Gastroesophageal sphincter (tissue), 3 donors: ENCODE measurements at regions not wholly inside any gene's neighbourhood (a gene's known extent, or its start where the extent isn't known, plus 50 kb on each side); places are given as distances from the start of the nearest gene placed in this dataset.

ENCODE experiments used
- CTCF ChIP-seq, 4 experiments: fragments of 200-600 bp in 2 of 4; fragments of 450-650 bp in 2 of 4; sonication (generic) in 1 of 4; IDR thresholded peaks; one replicate each; pipeline ENCODE4 v1.5.1; 2017 to 2019; ENCODE audit warnings: antibody characterized with exemption in 4 of 4, mild to moderate bottlenecking in 2 of 4, moderate library complexity in 2 of 4
- EP300 ChIP-seq: sonication (generic); formaldehyde crosslinking; IDR thresholded peaks from one replicate; pipeline ENCODE4 v1.6.1; 2017; ENCODE audit warnings: antibody characterized with exemption, mild to moderate bottlenecking
- POLR2A ChIP-seq, 2 donors: fragments of 450-650 bp; IDR thresholded peaks; one replicate each; pipeline ENCODE4 v1.6.1; 2017; ENCODE audit warnings: antibody characterized with exemption in 2 of 2, mild to moderate bottlenecking in 2 of 2, moderate library complexity in 1 of 2

DNA sequence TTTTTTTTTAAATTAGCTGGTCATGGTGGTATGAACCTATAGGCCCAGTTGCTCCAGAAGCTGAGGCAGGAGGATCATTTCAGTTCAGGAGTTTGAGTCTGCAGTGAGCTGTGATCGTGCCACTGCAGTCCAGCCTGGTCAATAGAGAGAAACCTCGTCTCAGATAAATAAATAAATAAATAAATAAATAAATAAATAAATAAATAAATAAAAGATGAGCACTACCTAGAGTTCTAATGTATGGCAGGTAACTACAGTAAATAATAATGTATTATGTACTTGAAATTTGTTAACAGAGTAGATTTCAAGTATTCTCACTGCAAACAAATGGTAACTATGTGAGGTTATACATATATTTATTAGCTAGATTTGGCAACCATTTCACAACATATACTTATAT is 697.9 kb upstream of the ID2 start:
- TF ChIP-seq POLR2A (IDR thresholded peaks at IDR 0.05) (no peak), CTCF (IDR thresholded peaks at IDR 0.05) (no peak), EP300 (no peak)
